ENCODE measurements at regions not wholly inside any gene's neighbourhood (a gene's known extent, or its start where the extent isn't known, plus 50 kb on each side); places are given as distances from the start of the nearest gene placed in this dataset.

- DNase-seq (no peak), ATAC-seq (ENCODE audit: poor library complexity) (no peak)
- Histone ChIP-seq H3K27ac (ENCODE audit: low read depth in 1 of 2, low read length in 2 of 2) (no peak overlapping the region), H3K4me3 (ENCODE audit: low read length) (no peak overlapping the region), H3K27me3 (ENCODE audit: control insufficient read depth in 1 of 2, insufficient read depth in 2 of 2, low read length in 2 of 2) (no peaks in the 10 kb centered on the region), H3K9me3 (ENCODE audit: control insufficient read depth in 1 of 2, insufficient read depth in 1 of 2, low read length in 2 of 2) (peaks cover 0 to 10% of the 10 kb centered on the region in 2 experiments), H3K4me1 (ENCODE audit: insufficient read depth, low read length) (no peaks in the 10 kb centered on the region), H3K36me3 (ENCODE audit: insufficient read depth, low read length) (no peaks in the 10 kb centered on the region)
- Mint-ChIP-seq H3K4me1 (ENCODE audit: low read depth) (no peaks in the 10 kb centered on the region), H3K9me3 (peaks cover 2% of the 10 kb centered on the region), H3K27me3 (no peaks in the 10 kb centered on the region), H3K4me3 (no peak overlapping the region), H3K36me3 (ENCODE audit: low read depth) (no peaks in the 10 kb centered on the region), H3K27ac (no peak overlapping the region)
- ChIA-PET POLR2A (no interaction called here), CTCF (no interaction called here)
- intact Hi-C loops (cut with DNase I, micrococcal nuclease), result no loop called here
- TF ChIP-seq, protein P1, sequence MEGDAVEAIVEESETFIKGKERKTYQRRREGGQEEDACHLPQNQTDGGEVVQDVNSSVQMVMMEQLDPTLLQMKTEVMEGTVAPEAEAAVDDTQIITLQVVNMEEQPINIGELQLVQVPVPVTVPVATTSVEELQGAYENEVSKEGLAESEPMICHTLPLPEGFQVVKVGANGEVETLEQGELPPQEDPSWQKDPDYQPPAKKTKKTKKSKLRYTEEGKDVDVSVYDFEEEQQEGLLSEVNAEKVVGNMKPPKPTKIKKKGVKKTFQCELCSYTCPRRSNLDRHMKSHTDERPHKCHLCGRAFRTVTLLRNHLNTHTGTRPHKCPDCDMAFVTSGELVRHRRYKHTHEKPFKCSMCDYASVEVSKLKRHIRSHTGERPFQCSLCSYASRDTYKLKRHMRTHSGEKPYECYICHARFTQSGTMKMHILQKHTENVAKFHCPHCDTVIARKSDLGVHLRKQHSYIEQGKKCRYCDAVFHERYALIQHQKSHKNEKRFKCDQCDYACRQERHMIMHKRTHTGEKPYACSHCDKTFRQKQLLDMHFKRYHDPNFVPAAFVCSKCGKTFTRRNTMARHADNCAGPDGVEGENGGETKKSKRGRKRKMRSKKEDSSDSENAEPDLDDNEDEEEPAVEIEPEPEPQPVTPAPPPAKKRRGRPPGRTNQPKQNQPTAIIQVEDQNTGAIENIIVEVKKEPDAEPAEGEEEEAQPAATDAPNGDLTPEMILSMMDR (IDR thresholded peaks at IDR 0.05), result no peak
These were observed 248.0 kb upstream of the SOX11 start for GRCh38 chr2:5444168-5444567.

- Histone ChIP-seq H3K36me3 (ENCODE audit: insufficient read depth, low read length) (no peaks in the 10 kb centered on the region), H3K4me3 (ENCODE audit: low read length) (no peak overlapping the region), H3K27ac (ENCODE audit: low read depth in 1 of 2, low read length in 2 of 2) (no peak overlapping the region), H3K9me3 (ENCODE audit: control insufficient read depth in 1 of 2, insufficient read depth in 1 of 2, low read length in 2 of 2) (peaks cover 0 to 10% of the 10 kb centered on the region in 2 experiments), H3K27me3 (ENCODE audit: control insufficient read depth in 1 of 2, insufficient read depth in 2 of 2, low read length in 2 of 2) (no peaks in the 10 kb centered on the region), H3K4me1 (ENCODE audit: insufficient read depth, low read length) (no peaks in the 10 kb centered on the region)
- Mint-ChIP-seq H3K27me3 (no peaks in the 10 kb centered on the region), H3K4me3 (no peak overlapping the region), H3K4me1 (ENCODE audit: low read depth) (no peaks in the 10 kb centered on the region), H3K36me3 (ENCODE audit: low read depth) (no peaks in the 10 kb centered on the region), H3K9me3 (peaks cover 2% of the 10 kb centered on the region), H3K27ac (no peak overlapping the region)
- ATAC-seq (ENCODE audit: poor library complexity) (no peak), DNase-seq (no peak)
- ChIA-PET CTCF (no interaction called here), POLR2A (no interaction called here)
- TF ChIP-seq, protein P1 (IDR thresholded peaks at IDR 0.05), result no peak
- intact Hi-C loops (cut with DNase I, micrococcal nuclease), result no loop called here
These were observed 247.3 kb upstream of the SOX11 start for GRCh38 chr2:5444854-5445253.

DNA sequence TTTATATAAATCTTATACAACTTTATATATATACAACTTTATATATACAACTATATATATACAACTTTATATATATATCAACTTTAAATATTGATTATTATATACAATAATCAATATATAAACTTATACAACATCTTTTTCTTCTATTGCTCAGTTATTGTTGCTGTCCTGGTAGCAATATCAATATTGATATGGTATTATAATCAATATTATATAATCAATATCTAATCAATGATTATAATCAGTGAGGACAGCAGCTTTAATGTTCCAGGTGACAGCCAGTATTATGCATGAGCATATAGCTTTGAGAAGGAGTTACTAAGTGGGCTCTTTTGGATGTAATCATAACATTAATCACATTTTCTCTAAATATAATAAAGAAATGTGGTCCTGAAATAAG is 242.3 kb upstream of the SOX11 start:
- H3K27me3 Mint-ChIP-seq, result no peaks in the 10 kb centered on the region
- H3K9me3 Mint-ChIP-seq, result no peaks in the 10 kb centered on the region
- ATAC-seq (ENCODE audit: poor library complexity) (no peak), DNase-seq (no peak)
- no peak overlapping the region for H3K4me3 Mint-ChIP-seq
- TF ChIP-seq, protein P1 (IDR thresholded peaks at IDR 0.05), result no peak
- Histone ChIP-seq H3K27ac (ENCODE audit: low read depth in 1 of 2, low read length in 2 of 2) (no peak overlapping the region), H3K4me3 (ENCODE audit: low read length) (no peak overlapping the region), H3K27me3 (ENCODE audit: control insufficient read depth in 1 of 2, insufficient read depth in 2 of 2, low read length in 2 of 2) (no peaks in the 10 kb centered on the region), H3K9me3 (ENCODE audit: control insufficient read depth in 1 of 2, insufficient read depth in 1 of 2, low read length in 2 of 2) (peaks cover 0 to 5% of the 10 kb centered on the region in 2 experiments), H3K36me3 (ENCODE audit: insufficient read depth, low read length) (no peaks in the 10 kb centered on the region), H3K4me1 (ENCODE audit: insufficient read depth, low read length) (no peaks in the 10 kb centered on the region)
- ChIA-PET CTCF (no interaction called here), POLR2A (no interaction called here)
- intact Hi-C loops (cut with DNase I, micrococcal nuclease), result no loop called here
- H3K27ac Mint-ChIP-seq, result no peak overlapping the region
- no peaks in the 10 kb centered on the region for H3K4me1 Mint-ChIP-seq (ENCODE audit: low read depth)
- no peaks in the 10 kb centered on the region for H3K36me3 Mint-ChIP-seq (ENCODE audit: low read depth)

Data from CD4-positive, alpha-beta T cell (primary cell).